Muscle layer of duodenum (tissue), 2 donors: ENCODE measurements at regions not wholly inside any gene's neighbourhood (a gene's known extent, or its start where the extent isn't known, plus 50 kb on each side); places are given as distances from the start of the nearest gene placed in this dataset.

Experiments used
- H3K27ac ChIP-seq: one replicate; pipeline ENCODE4 v1.7.0; 2013; ENCODE audit warnings: mild to moderate bottlenecking, low read length
- H3K27me3 ChIP-seq: one replicate; pipeline ENCODE4 v1.7.0; 2013; ENCODE audit warnings: low read depth, mild to moderate bottlenecking, control low read depth, low read length
- H3K36me3 ChIP-seq, 2 donors: one replicate each; pipeline ENCODE4 v1.7.0; 2013; ENCODE audit warnings: low read length in 2 of 2, control low read depth in 1 of 2, mild to moderate bottlenecking in 1 of 2; ENCODE audit not compliant: insufficient read depth in 2 of 2, control insufficient read depth in 1 of 2
- H3K4me1 ChIP-seq, 2 donors: one replicate each; pipeline ENCODE4 v1.7.0; 2013; ENCODE audit warnings: low read length in 2 of 2, mild to moderate bottlenecking in 2 of 2, control low read depth in 1 of 2, moderate library complexity in 1 of 2; ENCODE audit not compliant: insufficient read depth in 2 of 2, control insufficient read depth in 1 of 2
- H3K4me3 ChIP-seq, 2 donors: one replicate each; pipeline ENCODE4 v1.7.0; 2013; ENCODE audit warnings: low read length in 2 of 2, low read depth in 1 of 2, mild to moderate bottlenecking in 1 of 2
- H3K9me3 ChIP-seq, 2 donors: one replicate each; pipeline ENCODE4 v1.7.0; 2013; ENCODE audit warnings: low read length in 2 of 2, control low read depth in 1 of 2, mild to moderate bottlenecking in 1 of 2; ENCODE audit not compliant: control insufficient read depth in 1 of 2
- donor health status: healthy.

DNA sequence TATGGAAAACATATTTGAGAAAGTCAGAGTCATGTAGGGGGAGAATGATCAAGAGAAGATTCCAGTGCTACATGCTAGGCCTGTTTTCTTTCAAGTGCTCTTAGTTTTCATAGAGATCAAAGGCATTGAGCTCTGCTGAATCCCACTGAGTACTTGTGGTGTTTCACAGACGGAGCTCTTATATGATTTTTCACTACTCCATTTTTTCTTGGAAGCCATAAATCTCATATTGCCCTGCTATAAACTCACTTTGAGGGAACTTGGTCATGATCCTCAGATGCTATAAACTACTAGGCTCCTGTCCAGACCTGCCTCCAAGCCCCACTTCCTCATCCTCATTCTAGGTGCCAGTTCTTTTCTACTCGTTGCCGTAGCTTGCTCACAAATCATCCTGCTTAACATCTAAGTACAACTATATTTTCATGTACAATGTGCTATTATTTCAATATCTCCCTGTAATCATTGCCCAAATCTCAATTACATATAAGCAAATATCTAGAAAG lies 180.8 kb upstream of the CCDC179 start:
- H3K27ac ChIP-seq = no peak overlapping the region
- H3K36me3 ChIP-seq = no peaks in the 10 kb centered on the region
- H3K9me3 ChIP-seq = no peaks in the 10 kb centered on the region
- no peaks in the 10 kb centered on the region for H3K4me1 ChIP-seq
- H3K4me3 ChIP-seq = no peak overlapping the region
- no peaks in the 10 kb centered on the region for H3K27me3 ChIP-seq

DNA sequence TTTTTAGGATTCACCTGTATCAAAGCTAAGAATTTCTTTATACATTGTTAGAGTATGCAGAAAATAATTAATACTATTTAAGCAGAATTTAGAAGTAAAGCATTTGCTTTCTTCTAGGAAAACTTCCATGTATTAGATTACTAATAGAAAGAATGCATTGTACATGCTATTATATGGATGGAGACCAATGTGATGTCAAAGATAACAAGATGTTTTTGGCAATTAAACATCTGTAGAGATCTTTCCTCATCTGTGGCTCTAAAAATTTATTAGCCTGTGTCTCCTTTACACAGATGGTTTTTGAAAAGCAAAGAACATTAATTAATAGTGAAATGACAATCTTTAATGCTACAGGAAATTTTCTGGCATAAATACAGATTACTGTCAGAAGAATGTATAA lies 198.4 kb upstream of the CCDC179 start:
- Histone ChIP-seq H3K27me3 (no peaks in the 10 kb centered on the region), H3K4me1 (no peaks in the 10 kb centered on the region), H3K36me3 (no peaks in the 10 kb centered on the region), H3K4me3 (no peak overlapping the region), H3K27ac (no peak overlapping the region), H3K9me3 (no peaks in the 10 kb centered on the region)

DNA sequence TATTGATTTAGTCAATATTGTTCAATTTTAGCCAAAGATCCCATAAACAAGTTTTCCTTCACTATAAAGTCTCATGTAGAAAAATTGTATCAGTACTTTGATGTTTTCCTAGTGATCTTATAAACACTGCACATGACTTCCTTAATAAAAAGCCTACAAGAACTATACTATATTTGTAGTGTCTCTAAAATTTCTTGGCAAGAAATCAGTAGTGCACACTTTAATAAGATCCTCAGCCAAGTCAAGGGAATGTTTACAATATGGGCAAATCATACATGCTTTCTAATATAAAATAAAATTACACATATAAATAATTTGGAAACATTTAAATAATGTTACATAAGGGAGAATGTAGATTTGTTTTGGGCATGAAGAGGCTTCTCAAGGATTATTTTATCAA lies 203.0 kb upstream of the CCDC179 start:
- Histone ChIP-seq H3K27ac (no peak overlapping the region), H3K9me3 (no peaks in the 10 kb centered on the region), H3K36me3 (no peaks in the 10 kb centered on the region), H3K4me3 (no peak overlapping the region), H3K27me3 (no peaks in the 10 kb centered on the region), H3K4me1 (no peaks in the 10 kb centered on the region)

DNA sequence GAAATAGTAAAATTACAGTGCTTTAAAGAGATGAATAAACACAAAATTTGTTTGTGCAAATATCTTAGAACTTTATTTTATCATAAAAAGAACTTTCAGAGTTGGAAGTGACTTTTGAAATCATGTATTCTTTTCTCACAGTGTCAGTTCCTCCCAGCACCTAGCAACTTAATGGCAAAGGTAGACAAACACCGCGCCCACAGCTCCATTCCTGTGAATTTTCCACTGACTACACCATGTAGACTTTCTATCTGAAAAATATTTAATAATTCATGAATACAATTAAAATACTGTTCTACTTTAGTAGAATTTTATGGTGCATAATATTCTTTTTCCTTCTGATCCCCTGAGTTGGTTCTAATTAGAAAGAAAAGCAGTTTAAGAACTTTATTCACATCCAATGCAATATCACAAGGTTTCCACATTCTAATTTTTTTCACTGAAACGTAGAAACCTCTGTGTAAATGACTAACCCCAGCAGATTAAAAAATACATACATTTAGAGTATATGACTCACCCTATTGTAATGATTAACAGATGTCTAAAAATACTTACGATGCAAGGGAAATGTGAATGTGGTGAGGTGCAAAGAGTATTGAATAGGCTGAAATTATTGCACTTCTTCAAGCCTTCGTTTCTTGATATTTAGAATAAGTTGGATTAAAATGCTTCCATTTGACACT lies 218.2 kb upstream of the CCDC179 start:
- H3K4me3 ChIP-seq = no peak overlapping the region
- no peaks in the 10 kb centered on the region for H3K27me3 ChIP-seq
- no peaks in the 10 kb centered on the region for H3K4me1 ChIP-seq
- H3K27ac ChIP-seq = no peak overlapping the region
- no peaks in the 10 kb centered on the region for H3K9me3 ChIP-seq
- no peaks in the 10 kb centered on the region for H3K36me3 ChIP-seq

DNA sequence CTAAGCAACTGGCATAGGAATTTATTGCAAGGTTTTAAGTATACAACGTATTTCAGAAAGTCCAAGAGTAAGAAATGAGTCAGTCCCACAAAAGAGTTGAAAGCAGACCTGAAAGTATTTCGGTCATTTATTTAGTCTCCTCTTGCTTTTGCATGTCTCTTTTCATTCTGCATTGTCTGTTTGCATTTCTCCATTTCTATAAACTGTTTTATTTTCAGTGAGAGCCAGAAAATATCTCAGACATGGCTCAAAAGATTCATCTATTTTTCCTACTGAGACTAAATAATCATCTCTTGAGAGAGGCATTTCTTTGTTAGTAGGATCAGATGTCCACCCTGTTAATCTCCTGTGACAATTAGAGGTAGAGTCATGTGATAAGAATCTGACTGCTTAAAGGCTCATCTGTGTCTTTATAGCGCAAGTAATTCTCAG lies 219.1 kb upstream of the CCDC179 start:
- H3K9me3 ChIP-seq = no peaks in the 10 kb centered on the region
- H3K4me1 ChIP-seq = no peaks in the 10 kb centered on the region
- no peaks in the 10 kb centered on the region for H3K36me3 ChIP-seq
- H3K4me3 ChIP-seq = no peak overlapping the region
- no peaks in the 10 kb centered on the region for H3K27me3 ChIP-seq
- no peak overlapping the region for H3K27ac ChIP-seq

DNA sequence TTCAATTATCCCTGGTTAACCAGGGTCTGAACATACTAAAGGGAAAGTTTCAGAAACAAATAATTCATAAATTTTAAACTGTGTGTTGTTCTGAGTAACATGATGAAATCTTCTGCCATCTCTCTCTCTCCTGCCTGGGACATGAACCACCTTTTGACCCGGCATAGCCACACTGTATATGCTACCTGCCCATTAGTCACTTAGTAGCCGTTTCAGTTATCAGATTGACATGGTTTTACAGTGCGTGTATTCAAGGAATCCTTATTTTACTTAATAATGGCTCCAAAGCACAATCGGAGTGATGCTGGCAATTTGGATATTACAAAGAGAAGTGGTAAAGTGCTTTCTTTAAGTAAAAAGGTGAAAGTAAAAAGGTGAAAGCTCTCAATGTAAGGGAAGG lies 227.1 kb upstream of the CCDC179 start:
- Histone ChIP-seq H3K4me1 (no peaks in the 10 kb centered on the region), H3K9me3 (no peaks in the 10 kb centered on the region), H3K27me3 (no peaks in the 10 kb centered on the region), H3K27ac (no peak overlapping the region), H3K4me3 (no peak overlapping the region), H3K36me3 (no peaks in the 10 kb centered on the region)

DNA sequence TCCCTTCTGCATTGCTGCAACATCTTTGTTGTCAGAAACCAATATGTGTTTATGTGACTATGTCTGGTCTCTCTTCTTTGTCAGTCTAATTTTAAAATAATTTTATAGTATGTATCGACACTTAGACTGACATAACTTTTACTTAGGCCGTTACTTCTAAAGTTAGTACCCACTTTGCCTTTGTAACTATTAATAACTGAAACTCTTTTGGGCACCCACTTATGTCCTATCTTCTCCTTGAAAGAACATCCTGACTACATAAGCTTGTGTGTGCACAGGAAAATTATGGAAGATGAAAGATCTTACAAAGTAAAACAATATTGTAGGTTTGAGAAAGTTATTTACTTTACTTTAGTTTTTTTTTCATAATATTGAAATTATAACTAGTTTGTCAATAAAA lies 230.4 kb upstream of the CCDC179 start:
- no peak overlapping the region for H3K4me3 ChIP-seq
- no peaks in the 10 kb centered on the region for H3K27me3 ChIP-seq
- H3K4me1 ChIP-seq = no peaks in the 10 kb centered on the region
- H3K36me3 ChIP-seq = no peaks in the 10 kb centered on the region
- H3K27ac ChIP-seq = no peak overlapping the region
- no peaks in the 10 kb centered on the region for H3K9me3 ChIP-seq

DNA sequence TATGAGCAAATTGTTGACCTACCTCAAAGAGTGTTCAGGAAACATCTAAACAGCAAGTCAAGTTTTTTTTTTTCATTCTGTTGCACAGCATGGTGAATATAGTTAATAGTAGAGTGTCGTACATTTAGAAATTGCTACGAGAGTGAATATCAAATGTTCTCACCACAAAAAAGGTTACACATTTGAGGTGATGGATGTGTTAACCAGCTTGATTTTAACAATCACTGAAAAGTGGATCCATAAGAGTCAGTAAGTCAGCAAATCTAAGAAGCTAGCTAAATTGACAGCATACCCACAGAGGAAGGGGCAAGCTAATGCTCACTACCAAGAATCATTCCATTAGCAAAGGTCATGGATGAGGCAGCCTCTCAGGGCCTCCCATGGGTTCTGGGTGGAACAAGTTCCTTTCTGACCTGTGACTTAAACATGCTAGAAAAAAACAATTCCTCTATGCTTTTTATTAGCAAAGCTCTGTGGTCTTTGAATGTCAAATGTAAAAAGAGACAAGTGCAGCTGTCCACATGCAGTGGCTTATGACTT lies 235.4 kb upstream of the CCDC179 start:
- Histone ChIP-seq H3K4me1 (no peaks in the 10 kb centered on the region), H3K27ac (no peak overlapping the region), H3K36me3 (no peaks in the 10 kb centered on the region), H3K9me3 (no peaks in the 10 kb centered on the region), H3K27me3 (no peaks in the 10 kb centered on the region), H3K4me3 (no peak overlapping the region)

DNA sequence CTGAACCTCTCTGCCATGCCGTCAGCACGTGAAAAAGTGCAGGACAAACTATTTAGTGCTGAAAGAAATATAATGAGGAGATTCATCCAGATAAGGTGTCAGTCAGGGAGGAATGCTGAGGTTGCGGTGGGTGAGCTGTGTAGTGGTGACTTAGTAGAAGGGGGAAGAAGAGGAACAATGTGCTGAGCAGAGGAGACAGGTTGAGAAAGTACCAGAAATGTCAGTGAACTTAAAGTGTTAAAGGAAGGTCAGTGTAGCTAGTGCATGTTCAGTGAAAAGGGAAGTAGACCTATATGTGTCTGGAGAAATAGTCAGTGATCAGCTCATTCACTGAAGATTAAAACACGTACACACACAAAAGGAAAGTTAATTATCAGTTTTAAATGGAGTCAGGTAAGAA lies 237.6 kb upstream of the CCDC179 start:
- H3K27me3 ChIP-seq = no peaks in the 10 kb centered on the region
- no peak overlapping the region for H3K27ac ChIP-seq
- no peaks in the 10 kb centered on the region for H3K4me1 ChIP-seq
- H3K36me3 ChIP-seq = no peaks in the 10 kb centered on the region
- H3K4me3 ChIP-seq = no peak overlapping the region
- peaks cover 0 to 1% of the 10 kb centered on the region in 2 donors for H3K9me3 ChIP-seq

DNA sequence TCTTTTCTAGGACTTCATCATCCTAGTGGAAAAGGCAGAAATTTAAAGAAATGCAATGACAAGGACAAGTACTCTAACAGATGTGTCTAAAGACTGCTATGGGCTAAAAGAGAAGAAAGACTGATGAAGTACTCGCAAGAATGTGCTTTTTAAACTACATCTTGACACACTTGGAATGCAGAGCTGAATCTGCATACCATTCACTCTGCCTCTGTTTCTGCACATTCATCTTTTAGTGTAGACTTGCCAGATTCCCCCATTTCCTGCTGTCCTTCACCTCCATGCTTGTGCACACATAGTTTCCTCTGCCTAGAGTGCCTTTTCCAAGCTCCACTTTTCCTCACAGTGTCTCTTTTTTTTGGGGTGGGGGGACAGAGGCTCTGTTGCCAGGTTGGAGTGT lies 239.0 kb upstream of the CCDC179 start:
- no peaks in the 10 kb centered on the region for H3K4me1 ChIP-seq
- no peak overlapping the region for H3K27ac ChIP-seq
- no peak overlapping the region for H3K4me3 ChIP-seq
- no peaks in the 10 kb centered on the region for H3K36me3 ChIP-seq
- no peaks in the 10 kb centered on the region for H3K27me3 ChIP-seq
- H3K9me3 ChIP-seq = peaks cover 0 to 3% of the 10 kb centered on the region in 2 donors

DNA sequence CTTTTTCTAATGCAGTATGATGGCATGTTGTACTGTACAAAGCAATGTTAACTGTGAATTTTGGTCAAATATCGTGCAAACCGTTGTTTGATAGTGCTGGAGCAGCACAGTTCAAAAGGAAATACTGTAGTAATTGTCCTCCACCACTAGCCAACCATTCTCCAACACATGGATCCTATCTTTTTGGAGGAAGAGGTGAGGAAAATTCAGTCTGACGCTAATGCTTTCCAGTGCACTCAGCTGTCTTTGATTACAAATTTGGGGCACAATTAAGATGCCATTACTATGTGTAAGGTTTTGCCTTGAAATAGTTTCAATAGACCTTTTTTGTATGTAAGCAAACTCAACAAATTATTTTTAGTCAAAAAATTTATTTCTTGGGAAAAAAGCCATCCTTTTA lies 240.5 kb upstream of the CCDC179 start:
- no peaks in the 10 kb centered on the region for H3K4me1 ChIP-seq
- no peaks in the 10 kb centered on the region for H3K36me3 ChIP-seq
- no peak overlapping the region for H3K4me3 ChIP-seq
- H3K9me3 ChIP-seq = peaks cover 0 to 3% of the 10 kb centered on the region in 2 donors
- no peaks in the 10 kb centered on the region for H3K27me3 ChIP-seq
- no peak overlapping the region for H3K27ac ChIP-seq

DNA sequence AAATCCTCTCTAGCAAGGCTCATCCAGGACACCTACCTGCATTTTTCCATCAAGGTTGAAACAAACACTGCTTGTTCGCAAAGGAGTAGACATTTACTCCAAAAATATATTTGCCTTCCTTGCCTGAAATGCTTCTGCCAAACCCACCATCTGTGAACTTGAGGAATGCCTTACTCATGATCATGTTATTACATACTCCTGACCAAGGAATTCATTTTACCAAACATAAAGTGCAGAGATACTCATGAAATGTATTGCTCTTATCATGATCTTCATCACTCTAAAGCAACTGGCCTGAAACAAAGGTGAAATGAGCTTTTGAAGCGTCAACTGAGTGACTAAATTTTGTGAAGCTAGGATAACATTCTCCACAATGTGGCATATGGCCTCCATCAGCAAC lies 243.1 kb upstream of the CCDC179 start:
- peaks cover 0 to 3% of the 10 kb centered on the region in 2 donors for H3K9me3 ChIP-seq
- no peaks in the 10 kb centered on the region for H3K4me1 ChIP-seq
- no peak overlapping the region for H3K27ac ChIP-seq
- no peaks in the 10 kb centered on the region for H3K27me3 ChIP-seq
- H3K36me3 ChIP-seq = no peaks in the 10 kb centered on the region
- H3K4me3 ChIP-seq = no peak overlapping the region
